ENCODE measurements at regions not wholly inside any gene's neighbourhood (a gene's known extent, or its start where the extent isn't known, plus 50 kb on each side); places are given as distances from the start of the nearest gene placed in this dataset.
A peak's percentile ranks its signal among the peaks of the same experiment; 100 is the strongest.

DNA sequence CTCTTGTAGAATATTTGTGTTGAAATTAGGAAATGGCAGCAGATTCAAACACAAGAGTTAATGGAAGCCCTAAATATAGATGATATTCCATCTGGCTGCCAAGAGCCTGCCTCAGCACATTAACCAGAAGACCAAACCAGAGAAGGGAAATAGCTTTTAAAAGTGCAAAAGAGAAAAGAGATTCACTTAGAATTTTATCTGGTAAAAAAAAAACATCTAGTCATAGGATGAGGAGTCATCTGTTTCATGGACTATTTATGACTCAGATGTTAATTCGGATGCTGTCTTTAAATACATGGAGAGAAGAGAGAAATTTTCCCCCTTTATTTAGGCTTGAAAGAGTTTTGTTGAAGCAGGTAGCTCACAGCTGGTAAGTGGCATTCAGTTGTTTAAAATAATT is 201.6 kb upstream of the NUDT4 start:
- Histone ChIP-seq H3K27ac (ENCODE audit: low read depth in 2 of 2, low read length in 1 of 2) (peak overlapping the region; percentile 90 to 96), H3K4me2 (peak overlapping the region; percentile 51), H3K79me2 (ENCODE audit: insufficient read depth) (no peaks in the 10 kb centered on the region), H4K20me1 (ENCODE audit: insufficient read depth) (no peaks in the 10 kb centered on the region), H3K9me2 (no peaks in the 10 kb centered on the region), H3K4me1 (ENCODE audit: control insufficient read depth in 1 of 2, insufficient read depth in 2 of 2, low read depth in 1 of 2, low read length in 1 of 2) (peaks cover 21 to 48% of the 10 kb centered on the region in 2 experiments), H3K36me3 (replicated peaks in 1 of 2; ENCODE audit: control insufficient read depth in 1 of 2, insufficient read depth in 2 of 2, low read length in 1 of 2) (no peaks in the 10 kb centered on the region), H2AFZ (ENCODE audit: low read depth) (peak overlapping the region; percentile 17; the same call in 1 of the 2 replicates), H3K4me3 (ENCODE audit: low read depth in 2 of 2, low read length in 1 of 2) (peak overlapping the region in 1 of 2 experiments; percentile 8; a peak in 1 of 4 replicates), H3K27me3 (ENCODE audit: insufficient read depth) (no peaks in the 10 kb centered on the region), H3K9ac (peak overlapping the region; percentile 25; the same call in 1 of the 2 replicates), H3F3A (replicated peaks; ENCODE audit: insufficient read depth) (peaks cover 29% of the 10 kb centered on the region), H3K9me3 (no peaks in the 10 kb centered on the region)
- CTCF ChIA-PET, result no interaction called here
- POLR2A ChIA-PET, result no interaction called here
- 12% methylated on average over 1 of the region's 1 CpG for WGBS (ENCODE audit: low lambda C conversion rate)
- DNase-seq, result no peak
- TF ChIP-seq MXI1 (IDR thresholded peaks at IDR 0.05; ENCODE audit: low read depth, low read length) (no peak), NFIC (IDR thresholded peaks at IDR 0.05; ENCODE audit: borderline replicate concordance) (peak; percentile 64; the same call in 1 of the 2 replicates), SMC3 (IDR thresholded peaks at IDR 0.05; ENCODE audit: low read depth, low read length) (no peak), RAD21 (IDR thresholded peaks at IDR 0.05; ENCODE audit: low read length) (no peak), CHD2 (IDR thresholded peaks at IDR 0.05; ENCODE audit: low read length, partially characterized antibody) (no peak), SIN3A (IDR thresholded peaks at IDR 0.05; ENCODE audit: borderline replicate concordance, low read depth, low read length) (no peak), GATA2 (CRISPR knock-in tag; IDR thresholded peaks at IDR 0.05) (no peak), FOXM1 (IDR thresholded peaks at IDR 0.05; ENCODE audit: low read depth) (no peak), RXRA (IDR thresholded peaks at IDR 0.05; ENCODE audit: borderline replicate concordance, low read depth) (0 out of 2 replicates have a peak, but pooled peaks have one; percentile 20), YY1 (IDR thresholded peaks at IDR 0.05; ENCODE audit: low read depth) (0 out of 2 replicates have a peak, but pooled peaks have one; percentile 29), FOSL2 (IDR thresholded peaks at IDR 0.05; ENCODE audit: borderline replicate concordance, low read depth) (peak; percentile 83), RCOR1 (IDR thresholded peaks at IDR 0.05; ENCODE audit: low read length) (no peak), ELF1 (IDR thresholded peaks at IDR 0.05) (no peak), GABPA (IDR thresholded peaks at IDR 0.05; ENCODE audit: low read depth) (0 out of 2 replicates have a peak, but pooled peaks have one; percentile 7), RFX5 (IDR thresholded peaks at IDR 0.05; ENCODE audit: low read length) (no peak), TAF1 (IDR thresholded peaks at IDR 0.05; ENCODE audit: borderline replicate concordance, low read depth, low read length) (no peak), MEF2A (IDR thresholded peaks at IDR 0.05; ENCODE audit: borderline replicate concordance, low read depth) (peak; percentile 73), JUND (IDR thresholded peaks at IDR 0.05) (peak; percentile 61)
- TF ChIP-seq, protein P1, sequence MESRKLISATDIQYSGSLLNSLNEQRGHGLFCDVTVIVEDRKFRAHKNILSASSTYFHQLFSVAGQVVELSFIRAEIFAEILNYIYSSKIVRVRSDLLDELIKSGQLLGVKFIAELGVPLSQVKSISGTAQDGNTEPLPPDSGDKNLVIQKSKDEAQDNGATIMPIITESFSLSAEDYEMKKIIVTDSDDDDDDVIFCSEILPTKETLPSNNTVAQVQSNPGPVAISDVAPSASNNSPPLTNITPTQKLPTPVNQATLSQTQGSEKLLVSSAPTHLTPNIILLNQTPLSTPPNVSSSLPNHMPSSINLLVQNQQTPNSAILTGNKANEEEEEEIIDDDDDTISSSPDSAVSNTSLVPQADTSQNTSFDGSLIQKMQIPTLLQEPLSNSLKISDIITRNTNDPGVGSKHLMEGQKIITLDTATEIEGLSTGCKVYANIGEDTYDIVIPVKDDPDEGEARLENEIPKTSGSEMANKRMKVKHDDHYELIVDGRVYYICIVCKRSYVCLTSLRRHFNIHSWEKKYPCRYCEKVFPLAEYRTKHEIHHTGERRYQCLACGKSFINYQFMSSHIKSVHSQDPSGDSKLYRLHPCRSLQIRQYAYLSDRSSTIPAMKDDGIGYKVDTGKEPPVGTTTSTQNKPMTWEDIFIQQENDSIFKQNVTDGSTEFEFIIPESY (IDR thresholded peaks at IDR 0.05; ENCODE audit: borderline replicate concordance, low read depth), result no peak
- TF ChIP-seq, protein P2, sequence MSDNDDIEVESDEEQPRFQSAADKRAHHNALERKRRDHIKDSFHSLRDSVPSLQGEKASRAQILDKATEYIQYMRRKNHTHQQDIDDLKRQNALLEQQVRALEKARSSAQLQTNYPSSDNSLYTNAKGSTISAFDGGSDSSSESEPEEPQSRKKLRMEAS (IDR thresholded peaks at IDR 0.05; ENCODE audit: low read depth), result no peak
- TF ChIP-seq, protein P3, sequence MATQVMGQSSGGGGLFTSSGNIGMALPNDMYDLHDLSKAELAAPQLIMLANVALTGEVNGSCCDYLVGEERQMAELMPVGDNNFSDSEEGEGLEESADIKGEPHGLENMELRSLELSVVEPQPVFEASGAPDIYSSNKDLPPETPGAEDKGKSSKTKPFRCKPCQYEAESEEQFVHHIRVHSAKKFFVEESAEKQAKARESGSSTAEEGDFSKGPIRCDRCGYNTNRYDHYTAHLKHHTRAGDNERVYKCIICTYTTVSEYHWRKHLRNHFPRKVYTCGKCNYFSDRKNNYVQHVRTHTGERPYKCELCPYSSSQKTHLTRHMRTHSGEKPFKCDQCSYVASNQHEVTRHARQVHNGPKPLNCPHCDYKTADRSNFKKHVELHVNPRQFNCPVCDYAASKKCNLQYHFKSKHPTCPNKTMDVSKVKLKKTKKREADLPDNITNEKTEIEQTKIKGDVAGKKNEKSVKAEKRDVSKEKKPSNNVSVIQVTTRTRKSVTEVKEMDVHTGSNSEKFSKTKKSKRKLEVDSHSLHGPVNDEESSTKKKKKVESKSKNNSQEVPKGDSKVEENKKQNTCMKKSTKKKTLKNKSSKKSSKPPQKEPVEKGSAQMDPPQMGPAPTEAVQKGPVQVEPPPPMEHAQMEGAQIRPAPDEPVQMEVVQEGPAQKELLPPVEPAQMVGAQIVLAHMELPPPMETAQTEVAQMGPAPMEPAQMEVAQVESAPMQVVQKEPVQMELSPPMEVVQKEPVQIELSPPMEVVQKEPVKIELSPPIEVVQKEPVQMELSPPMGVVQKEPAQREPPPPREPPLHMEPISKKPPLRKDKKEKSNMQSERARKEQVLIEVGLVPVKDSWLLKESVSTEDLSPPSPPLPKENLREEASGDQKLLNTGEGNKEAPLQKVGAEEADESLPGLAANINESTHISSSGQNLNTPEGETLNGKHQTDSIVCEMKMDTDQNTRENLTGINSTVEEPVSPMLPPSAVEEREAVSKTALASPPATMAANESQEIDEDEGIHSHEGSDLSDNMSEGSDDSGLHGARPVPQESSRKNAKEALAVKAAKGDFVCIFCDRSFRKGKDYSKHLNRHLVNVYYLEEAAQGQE (IDR thresholded peaks at IDR 0.05; ENCODE audit: low read depth, low read length), result no peak
- TF ChIP-seq, protein P4, sequence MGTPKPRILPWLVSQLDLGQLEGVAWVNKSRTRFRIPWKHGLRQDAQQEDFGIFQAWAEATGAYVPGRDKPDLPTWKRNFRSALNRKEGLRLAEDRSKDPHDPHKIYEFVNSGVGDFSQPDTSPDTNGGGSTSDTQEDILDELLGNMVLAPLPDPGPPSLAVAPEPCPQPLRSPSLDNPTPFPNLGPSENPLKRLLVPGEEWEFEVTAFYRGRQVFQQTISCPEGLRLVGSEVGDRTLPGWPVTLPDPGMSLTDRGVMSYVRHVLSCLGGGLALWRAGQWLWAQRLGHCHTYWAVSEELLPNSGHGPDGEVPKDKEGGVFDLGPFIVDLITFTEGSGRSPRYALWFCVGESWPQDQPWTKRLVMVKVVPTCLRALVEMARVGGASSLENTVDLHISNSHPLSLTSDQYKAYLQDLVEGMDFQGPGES (IDR thresholded peaks at IDR 0.05; ENCODE audit: low read depth, low read length), result no peak
- TF ChIP-seq, protein P5, sequence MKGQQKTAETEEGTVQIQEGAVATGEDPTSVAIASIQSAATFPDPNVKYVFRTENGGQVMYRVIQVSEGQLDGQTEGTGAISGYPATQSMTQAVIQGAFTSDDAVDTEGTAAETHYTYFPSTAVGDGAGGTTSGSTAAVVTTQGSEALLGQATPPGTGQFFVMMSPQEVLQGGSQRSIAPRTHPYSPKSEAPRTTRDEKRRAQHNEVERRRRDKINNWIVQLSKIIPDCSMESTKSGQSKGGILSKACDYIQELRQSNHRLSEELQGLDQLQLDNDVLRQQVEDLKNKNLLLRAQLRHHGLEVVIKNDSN (IDR thresholded peaks at IDR 0.05; ENCODE audit: borderline replicate concordance, low read depth), result no peak
- TF ChIP-seq, protein P6, sequence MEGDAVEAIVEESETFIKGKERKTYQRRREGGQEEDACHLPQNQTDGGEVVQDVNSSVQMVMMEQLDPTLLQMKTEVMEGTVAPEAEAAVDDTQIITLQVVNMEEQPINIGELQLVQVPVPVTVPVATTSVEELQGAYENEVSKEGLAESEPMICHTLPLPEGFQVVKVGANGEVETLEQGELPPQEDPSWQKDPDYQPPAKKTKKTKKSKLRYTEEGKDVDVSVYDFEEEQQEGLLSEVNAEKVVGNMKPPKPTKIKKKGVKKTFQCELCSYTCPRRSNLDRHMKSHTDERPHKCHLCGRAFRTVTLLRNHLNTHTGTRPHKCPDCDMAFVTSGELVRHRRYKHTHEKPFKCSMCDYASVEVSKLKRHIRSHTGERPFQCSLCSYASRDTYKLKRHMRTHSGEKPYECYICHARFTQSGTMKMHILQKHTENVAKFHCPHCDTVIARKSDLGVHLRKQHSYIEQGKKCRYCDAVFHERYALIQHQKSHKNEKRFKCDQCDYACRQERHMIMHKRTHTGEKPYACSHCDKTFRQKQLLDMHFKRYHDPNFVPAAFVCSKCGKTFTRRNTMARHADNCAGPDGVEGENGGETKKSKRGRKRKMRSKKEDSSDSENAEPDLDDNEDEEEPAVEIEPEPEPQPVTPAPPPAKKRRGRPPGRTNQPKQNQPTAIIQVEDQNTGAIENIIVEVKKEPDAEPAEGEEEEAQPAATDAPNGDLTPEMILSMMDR (IDR thresholded peaks at IDR 0.05), result no peak
- TF ChIP-seq, protein P7, sequence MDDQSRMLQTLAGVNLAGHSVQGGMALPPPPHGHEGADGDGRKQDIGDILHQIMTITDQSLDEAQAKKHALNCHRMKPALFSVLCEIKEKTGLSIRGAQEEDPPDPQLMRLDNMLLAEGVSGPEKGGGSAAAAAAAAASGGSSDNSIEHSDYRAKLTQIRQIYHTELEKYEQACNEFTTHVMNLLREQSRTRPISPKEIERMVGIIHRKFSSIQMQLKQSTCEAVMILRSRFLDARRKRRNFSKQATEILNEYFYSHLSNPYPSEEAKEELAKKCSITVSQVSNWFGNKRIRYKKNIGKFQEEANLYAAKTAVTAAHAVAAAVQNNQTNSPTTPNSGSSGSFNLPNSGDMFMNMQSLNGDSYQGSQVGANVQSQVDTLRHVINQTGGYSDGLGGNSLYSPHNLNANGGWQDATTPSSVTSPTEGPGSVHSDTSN (IDR thresholded peaks at IDR 0.05), result peak; percentile 79

Data from SK-N-SH (cell line).